Kidney (tissue), 13 donors: ENCODE measurements at regions not wholly inside any gene's neighbourhood (a gene's known extent, or its start where the extent isn't known, plus 50 kb on each side); places are given as distances from the start of the nearest gene placed in this dataset.

Experiments
- DNase-seq, 5 donors: peaks; one replicate each; pipeline ENCODE4 v3.0.0-alpha.2; 2013 to 2020
- FAIRE-seq: peaks from 2 replicates; lab custom pipeline; 2012; peaks lifted over from hg19 to GRCh38; lab: Jason Lieb, UNC
- H3K27ac ChIP-seq, 2 donors: one replicate each; pipeline ENCODE4 v1.7.0; 2013; ENCODE audit warnings: low read depth in 2 of 2, low read length in 2 of 2, inconsistent platforms in 1 of 2
- H3K27me3 ChIP-seq: one replicate; pipeline ENCODE4 v1.7.1; 2013; ENCODE audit warnings: low read length, inconsistent platforms; ENCODE audit not compliant: control insufficient read depth, insufficient read depth
- H3K36me3 ChIP-seq, 3 donors: one replicate each; pipeline versions ENCODE4 v1.7.0 to v1.7.1; 2013; ENCODE audit warnings: low read length in 3 of 3, control low read depth in 1 of 3, inconsistent platforms in 1 of 3; ENCODE audit not compliant: insufficient read depth in 3 of 3, control insufficient read depth in 2 of 3
- H3K4me1 ChIP-seq, 3 donors: one replicate each; pipeline versions ENCODE4 v1.7.0 to v1.7.1; 2013; ENCODE audit warnings: low read length in 3 of 3, inconsistent platforms in 1 of 3, low read depth in 1 of 3; ENCODE audit not compliant: control insufficient read depth in 2 of 3, insufficient read depth in 2 of 3
- H3K4me3 ChIP-seq, 3 donors: one replicate each; pipeline versions ENCODE4 v1.7.0 to v1.8.1; 2013; ENCODE audit warnings: low read length in 3 of 3, control low read depth in 1 of 3, inconsistent platforms in 1 of 3
- H3K9ac ChIP-seq, 3 donors: one replicate each; pipeline versions ENCODE4 v1.7.0 to v1.7.1; 2013; ENCODE audit warnings: low read length in 3 of 3, control low read depth in 1 of 3, inconsistent platforms in 1 of 3
- H3K9me3 ChIP-seq, 3 donors: one replicate each; pipeline versions ENCODE4 v1.7.0 to v1.7.1; 2013; ENCODE audit warnings: low read length in 3 of 3, control low read depth in 1 of 3, inconsistent platforms in 1 of 3; ENCODE audit not compliant: control insufficient read depth in 2 of 3, insufficient read depth in 1 of 3
- CTCF ChIP-seq: IDR thresholded peaks from 3 replicates; pipeline ENCODE4 v1.5.1; 2012; ENCODE audit warnings: mild to moderate bottlenecking, moderate library complexity, borderline replicate concordance; ENCODE audit not compliant: insufficient read depth; ENCODE audit errors: extremely low read depth
- intact Hi-C: fragments of 100-400 bp; cut with DNase I; formaldehyde crosslinking; loops from one replicate; pipeline ENCODE4 v1.11.1; 2022
- donor health status: control.
- donor health status: control.
- donor health status: control.
- donor health status: control.
- donor health status: control.
- donor health status: DM: yes; HTN: yes; CAD: no.
- donor health status: Normal renal cell carcinoma (clear cell type).

GRCh38 chr7:97271619-97272018, 154.1 kb downstream of the SDHAF3 start:
- no peak for TF ChIP-seq CTCF
- intact Hi-C loops: no loop called here
- H3K4me3 ChIP-seq: no peak overlapping the region

GRCh38 chr7:97272237-97272975, 154.9 kb downstream of the SDHAF3 start:
- FAIRE-seq: no peak
- Histone ChIP-seq H3K27ac (no peak overlapping the region), H3K4me3 (no peak overlapping the region), H3K27me3 (no peaks in the 10 kb centered on the region), H3K9ac (no peak overlapping the region), H3K36me3 (no peaks in the 10 kb centered on the region), H3K9me3 (no peaks in the 10 kb centered on the region), H3K4me1 (no peaks in the 10 kb centered on the region)
- TF ChIP-seq CTCF: no peak
- intact Hi-C loops: no loop called here
- DNase-seq: no peak

More at GRCh38 chr7:97271619-97272018, 154.1 kb downstream of the SDHAF3 start:
- no peak overlapping the region for H3K9ac ChIP-seq
- H3K4me1 ChIP-seq: no peaks in the 10 kb centered on the region
- no peak for DNase-seq
- no peaks in the 10 kb centered on the region for H3K9me3 ChIP-seq
- H3K27me3 ChIP-seq: no peaks in the 10 kb centered on the region
- no peak overlapping the region for H3K27ac ChIP-seq
- no peak for FAIRE-seq
- no peaks in the 10 kb centered on the region for H3K36me3 ChIP-seq

- Histone ChIP-seq H3K36me3 (no peaks in the 10 kb centered on the region), H3K9me3 (no peaks in the 10 kb centered on the region), H3K27me3 (no peaks in the 10 kb centered on the region), H3K4me1 (no peaks in the 10 kb centered on the region), H3K27ac (no peak overlapping the region), H3K4me3 (no peak overlapping the region), H3K9ac (no peak overlapping the region)
- no peak for TF ChIP-seq CTCF
- no peak for FAIRE-seq
- DNase-seq: peak in 2 of 5 donors; percentile 24 to 60
- intact Hi-C loops: no loop called here
Observed at GRCh38 chr7:97275475-97275874, 158.0 kb downstream of the SDHAF3 start.
